ENCODE measurements at regions not wholly inside any gene's neighbourhood (a gene's known extent, or its start where the extent isn't known, plus 50 kb on each side); places are given as distances from the start of the nearest gene placed in this dataset.

- Histone ChIP-seq H3K4me3 (ENCODE audit: low read length) (no peak overlapping the region), H3K27me3 (ENCODE audit: control insufficient read depth, insufficient read depth, low read length) (peaks cover 42% of the 10 kb centered on the region), H3K9ac (ENCODE audit: low read length) (no peak overlapping the region), H3K4me1 (ENCODE audit: control insufficient read depth, insufficient read depth, low read length) (no peaks in the 10 kb centered on the region), H3K9me3 (ENCODE audit: control insufficient read depth, low read length) (no peaks in the 10 kb centered on the region), H3K36me3 (ENCODE audit: control insufficient read depth, insufficient read depth, low read length) (no peaks in the 10 kb centered on the region)
Measured at GRCh38 chr7:1368682-1369571, 90.3 kb downstream of the MICALL2 start.

GRCh38 chr7:1369916-1370657 is 89.2 kb downstream of the MICALL2 start:
- Histone ChIP-seq H3K4me3 (ENCODE audit: low read length) (no peak overlapping the region), H3K36me3 (ENCODE audit: control insufficient read depth, insufficient read depth, low read length) (no peaks in the 10 kb centered on the region), H3K27me3 (ENCODE audit: control insufficient read depth, insufficient read depth, low read length) (peaks cover 42% of the 10 kb centered on the region)

GRCh38 chr7:1370738-1371137 is 88.5 kb downstream of the MICALL2 start:
- Histone ChIP-seq H3K36me3 (ENCODE audit: control insufficient read depth, insufficient read depth, low read length) (no peaks in the 10 kb centered on the region), H3K4me1 (ENCODE audit: control insufficient read depth, insufficient read depth, low read length) (no peaks in the 10 kb centered on the region), H3K9ac (ENCODE audit: low read length) (no peak overlapping the region), H3K27me3 (ENCODE audit: control insufficient read depth, insufficient read depth, low read length) (peaks cover 42% of the 10 kb centered on the region), H3K9me3 (ENCODE audit: control insufficient read depth, low read length) (no peaks in the 10 kb centered on the region), H3K4me3 (ENCODE audit: low read length) (no peak overlapping the region)

More at GRCh38 chr7:1369916-1370657, 89.2 kb downstream of the MICALL2 start:
- no peaks in the 10 kb centered on the region for H3K4me1 ChIP-seq (ENCODE audit: control insufficient read depth, insufficient read depth, low read length)
- no peak overlapping the region for H3K9ac ChIP-seq (ENCODE audit: low read length)
- no peaks in the 10 kb centered on the region for H3K9me3 ChIP-seq (ENCODE audit: control insufficient read depth, low read length)

DNA sequence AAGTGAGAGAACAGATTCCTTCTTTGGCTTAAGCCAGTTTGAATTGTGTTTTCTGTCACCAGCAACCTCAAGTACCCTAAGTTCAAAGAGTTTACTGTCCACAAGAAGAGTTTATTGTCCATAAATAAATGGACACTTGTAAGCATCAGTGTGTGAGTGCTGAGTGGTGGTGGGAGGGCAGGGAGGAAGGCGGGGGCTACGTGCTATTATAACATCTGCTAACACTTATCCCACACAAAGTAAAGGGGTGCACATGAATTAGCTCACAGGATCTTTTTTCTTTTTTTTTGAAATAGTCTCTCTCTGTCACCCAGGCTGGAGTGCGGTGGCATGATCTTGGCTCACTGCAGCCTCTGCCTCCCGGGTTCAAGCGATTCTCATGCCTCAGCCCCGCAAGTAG is 87.2 kb downstream of the MICALL2 start:
- no peak overlapping the region for H3K4me3 ChIP-seq (ENCODE audit: low read length)
- H3K36me3 ChIP-seq (ENCODE audit: control insufficient read depth, insufficient read depth, low read length) = no peaks in the 10 kb centered on the region
- no peaks in the 10 kb centered on the region for H3K4me1 ChIP-seq (ENCODE audit: control insufficient read depth, insufficient read depth, low read length)
- peaks cover 39% of the 10 kb centered on the region for H3K27me3 ChIP-seq (ENCODE audit: control insufficient read depth, insufficient read depth, low read length)
- no peak overlapping the region for H3K9ac ChIP-seq (ENCODE audit: low read length)
- no peaks in the 10 kb centered on the region for H3K9me3 ChIP-seq (ENCODE audit: control insufficient read depth, low read length)

DNA sequence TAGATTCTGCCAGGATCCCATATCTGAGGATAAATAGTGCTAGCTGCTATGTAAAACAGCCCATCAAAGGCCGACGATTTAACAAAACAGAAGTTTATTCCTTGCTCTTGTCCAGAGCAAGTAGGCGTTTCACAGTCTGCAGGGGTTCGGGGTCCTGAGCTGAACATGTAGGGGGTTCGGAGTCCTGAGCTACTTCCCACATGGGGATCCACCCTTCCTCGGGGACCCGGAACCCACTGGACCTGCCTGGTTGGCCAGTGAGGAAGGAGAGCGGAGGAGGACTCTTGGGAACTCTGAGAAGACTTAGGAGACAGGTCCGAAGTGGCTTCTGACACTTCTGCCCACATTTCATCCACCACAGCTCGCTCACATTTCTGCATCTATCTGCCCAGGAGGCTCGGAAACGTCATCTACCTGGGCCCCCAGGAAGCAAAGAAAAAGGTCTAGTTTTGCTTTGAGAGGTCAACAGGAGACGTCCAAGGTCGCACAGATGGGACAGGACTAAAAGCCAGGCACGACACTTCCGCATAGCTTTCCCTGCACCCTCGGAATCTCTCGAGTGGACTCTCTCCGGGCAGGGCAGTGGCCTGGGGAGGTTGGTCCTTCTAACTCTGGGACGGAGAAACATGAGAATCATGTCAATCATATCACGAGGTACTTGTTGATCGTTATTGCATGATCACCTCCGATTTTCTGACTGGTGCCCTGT is 86.4 kb downstream of the MICALL2 start:
- Histone ChIP-seq H3K36me3 (ENCODE audit: control insufficient read depth, insufficient read depth, low read length) (no peaks in the 10 kb centered on the region), H3K9ac (ENCODE audit: low read length) (no peak overlapping the region), H3K27me3 (ENCODE audit: control insufficient read depth, insufficient read depth, low read length) (peaks cover 33% of the 10 kb centered on the region), H3K4me1 (ENCODE audit: control insufficient read depth, insufficient read depth, low read length) (no peaks in the 10 kb centered on the region), H3K4me3 (ENCODE audit: low read length) (no peak overlapping the region), H3K9me3 (ENCODE audit: control insufficient read depth, low read length) (no peaks in the 10 kb centered on the region)

- Histone ChIP-seq H3K9me3 (ENCODE audit: control insufficient read depth, low read length) (no peaks in the 10 kb centered on the region), H3K27me3 (ENCODE audit: control insufficient read depth, insufficient read depth, low read length) (no peaks in the 10 kb centered on the region), H3K9ac (ENCODE audit: low read length) (no peak overlapping the region), H3K4me3 (ENCODE audit: low read length) (no peak overlapping the region), H3K36me3 (ENCODE audit: control insufficient read depth, insufficient read depth, low read length) (no peaks in the 10 kb centered on the region), H3K4me1 (ENCODE audit: control insufficient read depth, insufficient read depth, low read length) (no peaks in the 10 kb centered on the region)
Measured at GRCh38 chr7:1377111-1377909, 82.0 kb downstream of the MICALL2 start.

DNA sequence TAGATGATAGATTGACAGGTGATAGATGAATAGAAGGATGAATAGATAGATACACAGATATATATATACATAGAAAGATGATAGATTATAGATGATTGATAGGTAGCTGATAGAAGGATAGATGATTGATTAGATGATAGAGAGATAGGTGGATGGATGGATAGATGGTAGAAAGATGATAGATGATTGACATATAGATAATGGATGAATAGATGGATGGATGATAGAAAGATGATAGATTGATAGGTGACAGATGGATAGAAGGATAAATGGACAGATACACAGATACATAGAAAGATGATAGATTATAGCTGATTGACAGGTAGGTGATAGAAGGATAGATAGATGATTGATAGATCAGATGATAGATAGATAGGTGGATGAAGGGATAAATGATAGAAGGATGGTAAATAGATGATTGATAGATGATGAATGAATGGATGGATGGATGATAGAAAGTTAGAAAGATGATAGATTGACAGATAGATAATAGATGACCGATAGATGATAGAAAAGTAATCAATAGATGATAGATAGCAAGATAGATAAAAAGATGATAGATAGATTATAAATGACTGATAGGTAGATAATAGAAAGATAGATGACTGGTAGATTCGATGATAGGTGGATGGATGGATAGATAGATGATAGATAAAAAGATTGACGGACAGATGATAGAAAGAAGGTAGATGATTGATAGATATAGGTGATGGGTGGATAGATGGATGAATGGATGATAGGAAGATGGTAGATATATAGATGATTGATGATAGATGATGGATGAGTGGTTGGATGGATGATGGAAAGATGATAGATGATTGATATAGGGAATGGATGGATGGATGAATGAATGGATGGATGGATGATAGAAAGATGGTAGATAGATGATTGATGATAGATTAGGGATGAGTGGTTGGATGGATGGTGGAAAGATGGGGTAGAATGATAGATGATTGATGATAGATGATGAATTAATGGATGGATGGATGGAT is 80.4 kb downstream of the MICALL2 start:
- Histone ChIP-seq H3K27me3 (ENCODE audit: control insufficient read depth, insufficient read depth, low read length) (peaks cover 2% of the 10 kb centered on the region), H3K4me1 (ENCODE audit: control insufficient read depth, insufficient read depth, low read length) (no peaks in the 10 kb centered on the region), H3K9me3 (ENCODE audit: control insufficient read depth, low read length) (no peaks in the 10 kb centered on the region), H3K36me3 (ENCODE audit: control insufficient read depth, insufficient read depth, low read length) (no peaks in the 10 kb centered on the region), H3K9ac (ENCODE audit: low read length) (no peak overlapping the region), H3K4me3 (ENCODE audit: low read length) (no peak overlapping the region)

- H3K9ac ChIP-seq (ENCODE audit: low read length) = no peak overlapping the region
- H3K27me3 ChIP-seq (ENCODE audit: control insufficient read depth, insufficient read depth, low read length) = peaks cover 14% of the 10 kb centered on the region
- no peaks in the 10 kb centered on the region for H3K9me3 ChIP-seq (ENCODE audit: control insufficient read depth, low read length)
Measured at GRCh38 chr7:1380231-1380815, 78.9 kb downstream of the MICALL2 start.

DNA sequence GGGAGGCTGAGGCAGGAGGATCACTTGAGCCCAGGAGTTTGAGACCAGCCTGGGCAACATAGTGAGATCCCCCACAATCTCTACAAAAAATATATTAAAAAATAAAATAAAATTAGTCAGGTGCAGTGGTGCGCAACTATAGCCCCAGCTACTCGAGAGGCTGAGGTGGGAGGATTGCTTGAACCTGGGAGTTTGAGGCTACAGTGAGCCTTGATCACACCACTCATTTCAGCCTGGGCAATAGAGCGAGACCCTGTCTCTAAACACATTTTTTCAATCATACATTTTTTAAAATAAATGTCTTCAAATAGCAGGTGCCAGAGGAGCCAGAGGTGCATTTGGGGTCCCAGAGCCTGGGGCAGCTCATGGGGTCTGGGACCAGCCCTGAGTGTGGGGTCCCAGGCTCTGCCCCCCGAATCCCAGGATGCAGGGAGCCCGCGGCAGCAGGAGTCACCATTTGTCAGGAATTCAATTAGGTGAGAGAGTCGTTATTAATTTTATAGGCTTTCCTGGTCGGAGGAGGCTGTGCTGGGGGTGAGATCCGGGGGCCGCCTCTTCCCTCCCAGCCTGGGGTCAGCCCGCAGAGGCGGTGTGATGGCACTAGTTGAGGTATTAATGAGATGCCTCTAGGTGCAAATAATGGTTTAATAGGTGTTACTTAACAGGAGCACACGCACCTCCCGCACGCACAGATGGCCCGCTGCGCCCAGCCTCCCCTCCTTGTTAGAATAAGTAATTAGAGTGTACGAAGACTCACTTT is 78.3 kb downstream of the MICALL2 start:
- Histone ChIP-seq H3K27me3 (ENCODE audit: control insufficient read depth, insufficient read depth, low read length) (peaks cover 18% of the 10 kb centered on the region), H3K9ac (ENCODE audit: low read length) (no peak overlapping the region), H3K4me1 (ENCODE audit: control insufficient read depth, insufficient read depth, low read length) (no peaks in the 10 kb centered on the region), H3K9me3 (ENCODE audit: control insufficient read depth, low read length) (no peaks in the 10 kb centered on the region), H3K36me3 (ENCODE audit: control insufficient read depth, insufficient read depth, low read length) (no peaks in the 10 kb centered on the region), H3K4me3 (ENCODE audit: low read length) (no peak overlapping the region)

More at GRCh38 chr7:1380231-1380815, 78.9 kb downstream of the MICALL2 start:
- H3K36me3 ChIP-seq (ENCODE audit: control insufficient read depth, insufficient read depth, low read length) = no peaks in the 10 kb centered on the region
- H3K4me1 ChIP-seq (ENCODE audit: control insufficient read depth, insufficient read depth, low read length) = no peaks in the 10 kb centered on the region
- H3K4me3 ChIP-seq (ENCODE audit: low read length) = no peak overlapping the region
